ENCODE measurements at regions not wholly inside any gene's neighbourhood (a gene's known extent, or its start where the extent isn't known, plus 50 kb on each side); places are given as distances from the start of the nearest gene placed in this dataset.

GRCh38 chrX:12060489-12061260 is 77.6 kb upstream of the FRMPD4 start:
- TF ChIP-seq CTCF (IDR thresholded peaks at IDR 0.05) (no peak), POLR2A (IDR thresholded peaks at IDR 0.05) (no peak)
